Activated CD8-positive, alpha-beta T cell treated with anti-CD3 and anti-CD28 coated beads for 36 hours (primary cell): ENCODE measurements at regions not wholly inside any gene's neighbourhood (a gene's known extent, or its start where the extent isn't known, plus 50 kb on each side); places are given as distances from the start of the nearest gene placed in this dataset.

Source experiments
- ATAC-seq: fragments of 200-7000 bp; cut with Tn5 transposase; one replicate; pipeline ENCODE4 v1.10.0; 2021; ENCODE audit warnings: mild to moderate bottlenecking, moderate library complexity
- CTCF ChIA-PET: fragments of 350-600 bp; sonication (Branson Sonifier 250); formaldehyde crosslinking; loops from one replicate; lab custom pipeline; 2021; ENCODE audit warnings: antibody characterized with exemption; lab: Charles Lee
- POLR2A ChIA-PET: fragments of 350-600 bp; sonication (Branson Sonifier 250); formaldehyde crosslinking; loops from one replicate; lab custom pipeline; 2021; ENCODE audit warnings: antibody characterized with exemption; lab: Charles Lee
- DNase-seq: peaks from one replicate; pipeline ENCODE4 v3.0.0-alpha.2; 2020
- H3K27ac Mint-ChIP-seq: one replicate; pipeline ENCODE4 v1.8.0; 2021; ENCODE audit warnings: mild to moderate bottlenecking, mixed read lengths
- H3K27me3 Mint-ChIP-seq: one replicate; pipeline ENCODE4 v1.8.0; 2021; ENCODE audit warnings: mixed read lengths
- H3K36me3 Mint-ChIP-seq: one replicate; pipeline ENCODE4 v1.8.0; 2021; ENCODE audit warnings: low read depth, mixed read lengths
- H3K4me1 Mint-ChIP-seq: one replicate; pipeline ENCODE4 v1.8.0; 2021; ENCODE audit warnings: low read depth, mixed read lengths
- H3K4me3 Mint-ChIP-seq: one replicate; pipeline ENCODE4 v1.8.0; 2021; ENCODE audit warnings: mild to moderate bottlenecking, moderate library complexity, mixed read lengths
- H3K9me3 Mint-ChIP-seq: one replicate; pipeline ENCODE4 v1.8.0; 2021; ENCODE audit warnings: mixed read lengths
- intact Hi-C: fragments of 100-400 bp; cut with micrococcal nuclease; formaldehyde crosslinking; loops from one replicate; pipeline ENCODE4 v1.10.0; 2022
- TF ChIP-seq, protein P1 (sequence below): fragments of 200-600 bp; IDR thresholded peaks from one replicate; pipeline ENCODE4 v1.8.0; 2022; ENCODE audit warnings: antibody characterized with exemption, mild to moderate bottlenecking

DNA sequence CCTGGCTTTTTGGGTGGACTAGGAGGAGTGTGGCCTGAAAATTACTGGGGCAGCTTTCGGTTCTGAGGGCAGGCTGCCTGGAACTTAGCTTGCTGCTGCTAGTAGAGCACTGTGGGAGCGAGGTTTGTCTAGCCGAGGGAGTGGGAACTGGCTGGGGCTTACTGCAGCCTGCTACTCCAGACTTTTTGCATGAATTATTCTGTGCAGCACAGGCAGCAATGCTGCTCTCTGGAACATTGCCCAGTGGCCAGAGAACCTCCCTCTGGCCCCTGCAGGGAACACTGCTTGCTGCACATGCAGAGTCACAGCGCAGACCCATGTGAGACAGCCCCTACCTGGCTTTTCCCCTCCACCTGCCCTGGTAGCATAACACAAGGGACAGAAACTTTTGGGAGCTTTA lies 263.9 kb upstream of the SLITRK2 start:
- intact Hi-C loops = no loop called here
- ChIA-PET CTCF (no interaction called here), POLR2A (no interaction called here)
- Mint-ChIP-seq H3K4me1 (no peaks in the 10 kb centered on the region), H3K4me3 (no peak overlapping the region), H3K36me3 (no peaks in the 10 kb centered on the region), H3K9me3 (peaks cover 2% of the 10 kb centered on the region), H3K27ac (no peak overlapping the region), H3K27me3 (no peaks in the 10 kb centered on the region)
- TF ChIP-seq, protein P1, sequence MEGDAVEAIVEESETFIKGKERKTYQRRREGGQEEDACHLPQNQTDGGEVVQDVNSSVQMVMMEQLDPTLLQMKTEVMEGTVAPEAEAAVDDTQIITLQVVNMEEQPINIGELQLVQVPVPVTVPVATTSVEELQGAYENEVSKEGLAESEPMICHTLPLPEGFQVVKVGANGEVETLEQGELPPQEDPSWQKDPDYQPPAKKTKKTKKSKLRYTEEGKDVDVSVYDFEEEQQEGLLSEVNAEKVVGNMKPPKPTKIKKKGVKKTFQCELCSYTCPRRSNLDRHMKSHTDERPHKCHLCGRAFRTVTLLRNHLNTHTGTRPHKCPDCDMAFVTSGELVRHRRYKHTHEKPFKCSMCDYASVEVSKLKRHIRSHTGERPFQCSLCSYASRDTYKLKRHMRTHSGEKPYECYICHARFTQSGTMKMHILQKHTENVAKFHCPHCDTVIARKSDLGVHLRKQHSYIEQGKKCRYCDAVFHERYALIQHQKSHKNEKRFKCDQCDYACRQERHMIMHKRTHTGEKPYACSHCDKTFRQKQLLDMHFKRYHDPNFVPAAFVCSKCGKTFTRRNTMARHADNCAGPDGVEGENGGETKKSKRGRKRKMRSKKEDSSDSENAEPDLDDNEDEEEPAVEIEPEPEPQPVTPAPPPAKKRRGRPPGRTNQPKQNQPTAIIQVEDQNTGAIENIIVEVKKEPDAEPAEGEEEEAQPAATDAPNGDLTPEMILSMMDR = no peak
- no peak for DNase-seq
- no peak for ATAC-seq

GRCh38 chrX:145563159-145563558 lies 254.5 kb upstream of the SLITRK2 start:
- H3K9me3 Mint-ChIP-seq = peaks cover 1% of the 10 kb centered on the region
- POLR2A ChIA-PET = no interaction called here

DNA sequence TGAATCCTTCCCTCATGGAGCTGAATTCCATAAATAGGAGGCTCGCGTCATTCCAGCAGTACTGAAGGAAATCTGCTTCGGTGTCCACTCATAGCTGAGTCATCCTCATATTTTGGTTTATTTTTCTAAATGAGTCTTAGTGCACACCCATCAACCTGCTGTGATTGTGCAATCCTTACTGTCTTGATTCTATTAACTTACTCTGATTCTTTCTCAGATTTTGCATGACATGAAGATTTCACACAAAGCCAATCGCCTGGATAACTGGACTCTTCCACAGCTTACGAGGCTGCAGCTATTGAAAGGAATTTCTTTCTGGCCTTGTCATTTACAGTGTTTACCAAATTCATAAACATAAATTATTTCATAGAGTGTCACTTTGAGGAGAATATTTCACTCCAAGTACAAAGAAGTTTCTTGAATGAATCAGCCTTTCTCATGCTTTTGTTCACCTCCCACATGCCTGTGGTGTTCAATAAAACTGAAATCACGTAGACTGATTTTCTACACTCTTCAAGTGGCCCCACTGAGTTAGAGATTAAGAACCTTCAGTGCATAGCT lies 207.6 kb upstream of the SLITRK2 start:
- H3K4me1 Mint-ChIP-seq = no peaks in the 10 kb centered on the region
- H3K27ac Mint-ChIP-seq = no peak overlapping the region
- ATAC-seq = no peak
- TF ChIP-seq, protein P1 = no peak
- no peaks in the 10 kb centered on the region for H3K36me3 Mint-ChIP-seq
- H3K9me3 Mint-ChIP-seq = peaks cover 2% of the 10 kb centered on the region
- H3K27me3 Mint-ChIP-seq = no peaks in the 10 kb centered on the region
- intact Hi-C loops = no loop called here
- DNase-seq = no peak
- ChIA-PET POLR2A (no interaction called here), CTCF (no interaction called here)
- no peak overlapping the region for H3K4me3 Mint-ChIP-seq

More at GRCh38 chrX:145563159-145563558, 254.5 kb upstream of the SLITRK2 start:
- Mint-ChIP-seq H3K27ac (no peak overlapping the region), H3K36me3 (no peaks in the 10 kb centered on the region), H3K4me3 (no peak overlapping the region), H3K4me1 (no peaks in the 10 kb centered on the region), H3K27me3 (no peaks in the 10 kb centered on the region)
- ATAC-seq = no peak
- intact Hi-C loops = no loop called here
- no peak for DNase-seq
- CTCF ChIA-PET = no interaction called here
- TF ChIP-seq, protein P1 = no peak

DNA sequence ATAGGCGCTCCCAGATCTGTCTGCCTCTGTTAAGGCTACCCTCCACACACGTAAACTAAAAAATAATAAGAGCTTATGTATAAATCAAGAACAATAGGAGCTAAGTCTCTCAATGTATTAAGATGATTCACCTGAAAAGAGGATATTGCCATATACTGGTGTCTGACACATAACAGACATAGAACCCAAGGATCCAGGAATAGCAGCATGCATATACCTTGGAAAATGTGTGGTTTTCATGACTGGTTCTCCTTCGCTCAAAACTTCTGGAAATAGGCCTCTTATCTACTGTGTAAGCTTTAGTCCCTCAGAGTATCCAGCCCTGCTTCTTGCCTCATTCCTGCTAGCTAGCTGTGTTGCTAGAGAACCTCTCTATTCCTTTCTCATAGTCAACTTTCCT lies 203.7 kb upstream of the SLITRK2 start:
- Mint-ChIP-seq H3K4me3 (no peak overlapping the region), H3K4me1 (no peaks in the 10 kb centered on the region), H3K9me3 (no peaks in the 10 kb centered on the region), H3K27me3 (no peaks in the 10 kb centered on the region), H3K36me3 (no peaks in the 10 kb centered on the region), H3K27ac (no peak overlapping the region)
- CTCF ChIA-PET = no interaction called here
- intact Hi-C loops = no loop called here
- TF ChIP-seq, protein P1 = no peak
- POLR2A ChIA-PET = no interaction called here
- DNase-seq (no peak), ATAC-seq (no peak)

GRCh38 chrX:145620666-145621065 lies 197.0 kb upstream of the SLITRK2 start:
- ChIA-PET CTCF (no interaction called here), POLR2A (no interaction called here)
- no peak overlapping the region for H3K4me3 Mint-ChIP-seq
- DNase-seq (no peak), ATAC-seq (no peak)
- H3K27ac Mint-ChIP-seq = no peak overlapping the region
- H3K9me3 Mint-ChIP-seq = no peaks in the 10 kb centered on the region
- no peaks in the 10 kb centered on the region for H3K27me3 Mint-ChIP-seq
- TF ChIP-seq, protein P1 = no peak
- no peaks in the 10 kb centered on the region for H3K36me3 Mint-ChIP-seq
- H3K4me1 Mint-ChIP-seq = no peaks in the 10 kb centered on the region
- intact Hi-C loops = no loop called here
